ENCODE measurements at regions not wholly inside any gene's neighbourhood (a gene's known extent, or its start where the extent isn't known, plus 50 kb on each side); places are given as distances from the start of the nearest gene placed in this dataset.

DNA sequence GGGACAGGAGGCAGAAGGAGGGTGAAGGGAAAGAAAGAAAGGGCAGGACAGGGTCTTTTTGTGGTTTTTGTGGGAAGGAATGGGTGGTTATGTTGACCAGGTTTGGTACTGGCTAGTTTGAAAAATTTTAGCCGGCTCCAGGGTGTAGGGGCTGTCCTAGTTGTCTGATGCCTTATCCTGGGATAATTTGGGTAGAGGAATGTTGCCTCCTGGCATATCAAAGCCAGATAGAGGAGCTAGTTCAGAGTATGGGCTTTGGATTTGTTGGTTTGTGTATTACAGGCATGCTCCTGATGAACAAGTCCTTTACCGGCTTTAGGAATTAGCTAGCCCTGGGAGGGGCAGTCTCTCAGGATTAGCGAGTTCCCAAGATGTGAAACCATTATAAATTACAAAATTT, 101.1 kb upstream of the LHCGR start:
- TF ChIP-seq, protein P1, sequence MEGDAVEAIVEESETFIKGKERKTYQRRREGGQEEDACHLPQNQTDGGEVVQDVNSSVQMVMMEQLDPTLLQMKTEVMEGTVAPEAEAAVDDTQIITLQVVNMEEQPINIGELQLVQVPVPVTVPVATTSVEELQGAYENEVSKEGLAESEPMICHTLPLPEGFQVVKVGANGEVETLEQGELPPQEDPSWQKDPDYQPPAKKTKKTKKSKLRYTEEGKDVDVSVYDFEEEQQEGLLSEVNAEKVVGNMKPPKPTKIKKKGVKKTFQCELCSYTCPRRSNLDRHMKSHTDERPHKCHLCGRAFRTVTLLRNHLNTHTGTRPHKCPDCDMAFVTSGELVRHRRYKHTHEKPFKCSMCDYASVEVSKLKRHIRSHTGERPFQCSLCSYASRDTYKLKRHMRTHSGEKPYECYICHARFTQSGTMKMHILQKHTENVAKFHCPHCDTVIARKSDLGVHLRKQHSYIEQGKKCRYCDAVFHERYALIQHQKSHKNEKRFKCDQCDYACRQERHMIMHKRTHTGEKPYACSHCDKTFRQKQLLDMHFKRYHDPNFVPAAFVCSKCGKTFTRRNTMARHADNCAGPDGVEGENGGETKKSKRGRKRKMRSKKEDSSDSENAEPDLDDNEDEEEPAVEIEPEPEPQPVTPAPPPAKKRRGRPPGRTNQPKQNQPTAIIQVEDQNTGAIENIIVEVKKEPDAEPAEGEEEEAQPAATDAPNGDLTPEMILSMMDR (IDR thresholded peaks at IDR 0.05), result no peak
- no peak for TF ChIP-seq POLR2A (IDR thresholded peaks at IDR 0.05)

All from adrenal gland (tissue), 5 donors.